GM23248 (cell line): ENCODE measurements at regions not wholly inside any gene's neighbourhood (a gene's known extent, or its start where the extent isn't known, plus 50 kb on each side); places are given as distances from the start of the nearest gene placed in this dataset.

Experiments
- EZH2 ChIP-seq: fragments of 200-600 bp; sonication (generic); IDR thresholded peaks from 2 replicates; pipeline ENCODE4 v1.6.1; 2018; ENCODE audit warnings: antibody characterized with exemption, mild to moderate bottlenecking; ENCODE audit not compliant: insufficient read depth, poor library complexity, severe bottlenecking
- EZH2phosphoT487 ChIP-seq: fragments of 200-600 bp; sonication (generic); IDR thresholded peaks from 2 replicates; pipeline ENCODE4 v1.6.1; 2018; ENCODE audit warnings: antibody characterized with exemption, moderate library complexity, mild to moderate bottlenecking, low read depth; ENCODE audit not compliant: insufficient read depth

GRCh38 chr6:150704447-150705192 lies 104.9 kb downstream of the PLEKHG1 start:
- TF ChIP-seq EZH2, result no peak
- TF ChIP-seq EZH2phosphoT487, result no peak
